H1 (cell line): ENCODE measurements at regions not wholly inside any gene's neighbourhood (a gene's known extent, or its start where the extent isn't known, plus 50 kb on each side); places are given as distances from the start of the nearest gene placed in this dataset.

Source experiments
- CREB1 ChIP-seq: IDR thresholded peaks from 2 replicates; pipeline ENCODE4 v1.6.1; 2012; ENCODE audit warnings: inconsistent platforms
- NANOG ChIP-seq: IDR thresholded peaks from 2 replicates; pipeline ENCODE4 v1.6.1; 2011; ENCODE audit warnings: low read length, low read depth, mild to moderate bottlenecking, inconsistent platforms; ENCODE audit not compliant: insufficient read depth, poor library complexity, severe bottlenecking
- POLR2AphosphoS5 ChIP-seq: IDR thresholded peaks from 2 replicates; pipeline ENCODE4 v1.6.1; 2011; ENCODE audit warnings: low read depth, low read length
- SIN3A ChIP-seq, 2 experiments: IDR thresholded peaks in 1 of 2; conservative IDR thresholded peaks in 1 of 2; 2 replicates each; pipeline ENCODE4 v1.6.1; 2011 to 2012; ENCODE audit warnings: low read length in 2 of 2, improper control_type of control experiment in 1 of 2, low read depth in 1 of 2, mild to moderate bottlenecking in 1 of 2
- SP4 ChIP-seq: IDR thresholded peaks from 2 replicates; pipeline ENCODE4 v1.6.1; 2012; ENCODE audit warnings: low read length, inconsistent platforms
- ZNF274 ChIP-seq: IDR thresholded peaks from 2 replicates; pipeline ENCODE4 v1.7.0; 2012; ENCODE audit warnings: low read length, borderline replicate concordance; ENCODE audit errors: extremely low read depth
- TF ChIP-seq, protein P1 (sequence below): IDR thresholded peaks from 2 replicates; pipeline ENCODE4 v1.6.1; 2012; ENCODE audit warnings: low read length, inconsistent platforms

DNA sequence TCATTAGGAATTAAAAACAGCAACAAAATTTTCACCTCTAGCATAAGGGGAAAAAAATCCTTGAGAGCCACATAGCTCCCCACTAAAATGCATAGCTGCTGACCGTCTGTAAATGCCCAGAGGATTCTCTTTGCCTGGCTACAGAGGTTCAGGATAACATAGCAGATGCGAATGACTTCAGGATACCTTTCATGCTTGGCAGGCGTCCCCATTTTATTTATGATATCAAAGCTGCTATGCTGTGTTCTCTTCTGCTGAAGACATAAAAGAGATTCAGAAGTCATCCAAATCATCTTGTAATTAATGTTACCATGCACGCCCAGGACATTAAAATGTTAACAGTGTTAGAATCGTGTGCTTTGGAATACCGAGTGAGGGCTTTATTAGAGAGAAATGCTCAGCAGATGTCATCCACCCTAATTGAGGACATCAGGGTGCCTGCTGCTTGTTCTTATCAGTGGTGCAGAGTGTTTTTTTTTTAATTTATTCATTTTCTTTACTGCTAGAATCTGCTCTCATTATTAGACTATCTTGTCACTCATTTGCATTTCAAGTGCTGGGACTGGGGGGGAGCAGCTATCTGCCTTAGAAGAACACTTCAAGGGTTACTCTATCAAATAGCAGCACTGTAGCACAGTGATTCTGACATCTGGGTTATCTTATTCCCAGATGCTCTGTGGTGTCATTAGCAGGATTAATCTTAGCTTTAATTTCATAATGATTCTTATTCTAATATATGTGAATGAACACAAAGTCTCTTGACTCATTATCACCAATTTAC lies 139.5 kb downstream of the ZNF326 start (continued):
- no peak for TF ChIP-seq CREB1
- TF ChIP-seq SIN3A (conservative IDR thresholded peaks at IDR 0.05 in 1 of 2, IDR thresholded peaks at IDR 0.05 in 1 of 2; ENCODE audit: low read depth in 1 of 2, low read length in 2 of 2), result no peak
- no peak for TF ChIP-seq NANOG
- TF ChIP-seq, protein P1, sequence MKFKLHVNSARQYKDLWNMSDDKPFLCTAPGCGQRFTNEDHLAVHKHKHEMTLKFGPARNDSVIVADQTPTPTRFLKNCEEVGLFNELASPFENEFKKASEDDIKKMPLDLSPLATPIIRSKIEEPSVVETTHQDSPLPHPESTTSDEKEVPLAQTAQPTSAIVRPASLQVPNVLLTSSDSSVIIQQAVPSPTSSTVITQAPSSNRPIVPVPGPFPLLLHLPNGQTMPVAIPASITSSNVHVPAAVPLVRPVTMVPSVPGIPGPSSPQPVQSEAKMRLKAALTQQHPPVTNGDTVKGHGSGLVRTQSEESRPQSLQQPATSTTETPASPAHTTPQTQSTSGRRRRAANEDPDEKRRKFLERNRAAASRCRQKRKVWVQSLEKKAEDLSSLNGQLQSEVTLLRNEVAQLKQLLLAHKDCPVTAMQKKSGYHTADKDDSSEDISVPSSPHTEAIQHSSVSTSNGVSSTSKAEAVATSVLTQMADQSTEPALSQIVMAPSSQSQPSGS, result no peak
- no peak for TF ChIP-seq POLR2AphosphoS5
- no peak for TF ChIP-seq SP4
- no peak for TF ChIP-seq ZNF274
